GM21360 (cell line): ENCODE measurements at regions not wholly inside any gene's neighbourhood (a gene's known extent, or its start where the extent isn't known, plus 50 kb on each side); places are given as distances from the start of the nearest gene placed in this dataset.
"Not testable (repeated sequence)": the region's sequence is repeated elsewhere in the genome, so short reads cannot be mapped to it uniquely, and the experiment has no call there.

Source experiments
- ATAC-seq: cut with Tn5 transposase; IDR thresholded peaks from one replicate; pipeline ENCODE4 v1.9.1; 2021; ENCODE audit warnings: mild to moderate bottlenecking, moderate library complexity; ENCODE audit not compliant: unreplicated experiment

- no peak for ATAC-seq
Observed at GRCh38 chr4:164288578-164288977, 465.4 kb upstream of the SMIM31 start.

GRCh38 chr4:164293203-164293602 is 460.7 kb upstream of the SMIM31 start:
- no peak for ATAC-seq

- no peak for ATAC-seq
Observed at GRCh38 chr4:164293743-164294142, 460.2 kb upstream of the SMIM31 start.

- no peak for ATAC-seq
Observed at GRCh38 chr4:164301430-164301829, 452.5 kb upstream of the SMIM31 start.

GRCh38 chr4:164304101-164304639 is 449.8 kb upstream of the SMIM31 start:
- peak; percentile 84 for ATAC-seq

- no peak for ATAC-seq
Observed at GRCh38 chr4:164304861-164305260, 449.1 kb upstream of the SMIM31 start.

- no peak for ATAC-seq
Observed at GRCh38 chr4:164307262-164307661, 446.7 kb upstream of the SMIM31 start.

GRCh38 chr4:164312671-164313070 is 441.3 kb upstream of the SMIM31 start:
- no peak for ATAC-seq

GRCh38 chr4:164313853-164314252 is 440.1 kb upstream of the SMIM31 start:
- ATAC-seq = no peak

- no peak for ATAC-seq
Observed at GRCh38 chr4:164318350-164318749, 435.6 kb upstream of the SMIM31 start.

GRCh38 chr4:164319688-164320087 is 434.2 kb upstream of the SMIM31 start:
- ATAC-seq = no peak

- no peak for ATAC-seq
Observed at GRCh38 chr4:164320847-164321246, 433.1 kb upstream of the SMIM31 start.

GRCh38 chr4:164326056-164326455 is 427.9 kb upstream of the SMIM31 start:
- ATAC-seq = no peak

GRCh38 chr4:164337219-164337944 is 416.5 kb upstream of the SMIM31 start:
- no peak for ATAC-seq

GRCh38 chr4:164343472-164343976 is 410.4 kb upstream of the SMIM31 start:
- ATAC-seq = no peak

- ATAC-seq = no peak
Observed at GRCh38 chr4:164345756-164346155, 408.2 kb upstream of the SMIM31 start.

- no peak for ATAC-seq
Observed at GRCh38 chr4:164350061-164350460, 403.9 kb upstream of the SMIM31 start.

- ATAC-seq = not testable (repeated sequence)
Observed at GRCh38 chr4:164350716-164351115, 403.2 kb upstream of the SMIM31 start.

- ATAC-seq = no peak
Observed at GRCh38 chr4:164357957-164358356, 396.0 kb upstream of the SMIM31 start.

GRCh38 chr4:164358400-164358799 is 395.5 kb upstream of the SMIM31 start:
- no peak for ATAC-seq

GRCh38 chr4:164359881-164360280 is 394.1 kb upstream of the SMIM31 start:
- no peak for ATAC-seq

GRCh38 chr4:164368894-164369293 is 385.0 kb upstream of the SMIM31 start:
- no peak for ATAC-seq

GRCh38 chr4:164373021-164373420 is 380.9 kb upstream of the SMIM31 start:
- ATAC-seq = no peak
